HL-60 (cell line): ENCODE measurements at regions not wholly inside any gene's neighbourhood (a gene's known extent, or its start where the extent isn't known, plus 50 kb on each side); places are given as distances from the start of the nearest gene placed in this dataset.

Experiments used
- DNase-seq, 2 experiments: peaks; one replicate each; pipeline ENCODE4 v3.0.0-alpha.2; 2010 to 2020; ENCODE audit warnings: low read depth in 1 of 2, low spot score in 1 of 2
- H3K27ac ChIP-seq: fragments of 250-450 bp; sonication (Bioruptor Pico); replicated peaks from 2 replicates; pipeline ENCODE4 v1.5.1; 2020; ENCODE audit warnings: mild to moderate bottlenecking, moderate library complexity
- H3K27me3 ChIP-seq: fragments of 250-450 bp; sonication (Bioruptor Pico); 2 replicates; pipeline ENCODE4 v1.5.1; 2021; ENCODE audit warnings: mild to moderate bottlenecking, moderate library complexity; ENCODE audit not compliant: insufficient read depth, poor library complexity, severe bottlenecking
- H3K4me3 ChIP-seq: replicated peaks from 2 replicates; pipeline ENCODE4 v1.5.1; 2011; ENCODE audit warnings: mild to moderate bottlenecking, control low read depth, low read length; ENCODE audit not compliant: insufficient read depth
- GABPA ChIP-seq: IDR thresholded peaks from 2 replicates; pipeline ENCODE4 v1.6.1; 2012; ENCODE audit warnings: low read depth
- POLR2AphosphoS5 ChIP-seq: IDR thresholded peaks from 2 replicates; pipeline ENCODE4 v1.6.1; 2012; ENCODE audit warnings: low read depth
- SPI1 ChIP-seq: IDR thresholded peaks from 2 replicates; pipeline ENCODE4 v1.6.1; 2012; ENCODE audit warnings: low read depth, mild to moderate bottlenecking, borderline replicate concordance
- TF ChIP-seq, protein P1 (sequence below): IDR thresholded peaks from one replicate; pipeline ENCODE4 v1.5.1; 2011; ENCODE audit warnings: low read length, control low read depth, inconsistent platforms; ENCODE audit not compliant: insufficient read depth
- TF ChIP-seq, protein P2 (sequence below): IDR thresholded peaks from 2 replicates; pipeline ENCODE4 v1.6.1; 2012; ENCODE audit warnings: low read depth; ENCODE audit not compliant: insufficient replicate concordance

DNA sequence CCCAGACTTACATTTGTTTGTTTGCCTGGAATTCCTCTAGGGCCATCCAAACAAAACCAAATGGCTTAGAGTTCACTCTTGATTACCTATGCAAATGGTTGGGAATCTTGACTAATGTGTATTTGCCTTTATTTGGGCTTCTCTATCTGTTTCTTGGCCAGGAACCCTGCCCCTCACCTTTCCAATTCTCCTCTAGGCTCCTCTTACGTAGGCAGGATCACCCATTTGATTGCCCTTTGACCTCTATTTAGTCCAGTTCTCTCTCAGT lies 123.0 kb upstream of the DYRK2 start:
- no peak overlapping the region for H3K27ac ChIP-seq
- TF ChIP-seq GABPA (no peak), SPI1 (no peak), POLR2AphosphoS5 (no peak)
- TF ChIP-seq, protein P1, sequence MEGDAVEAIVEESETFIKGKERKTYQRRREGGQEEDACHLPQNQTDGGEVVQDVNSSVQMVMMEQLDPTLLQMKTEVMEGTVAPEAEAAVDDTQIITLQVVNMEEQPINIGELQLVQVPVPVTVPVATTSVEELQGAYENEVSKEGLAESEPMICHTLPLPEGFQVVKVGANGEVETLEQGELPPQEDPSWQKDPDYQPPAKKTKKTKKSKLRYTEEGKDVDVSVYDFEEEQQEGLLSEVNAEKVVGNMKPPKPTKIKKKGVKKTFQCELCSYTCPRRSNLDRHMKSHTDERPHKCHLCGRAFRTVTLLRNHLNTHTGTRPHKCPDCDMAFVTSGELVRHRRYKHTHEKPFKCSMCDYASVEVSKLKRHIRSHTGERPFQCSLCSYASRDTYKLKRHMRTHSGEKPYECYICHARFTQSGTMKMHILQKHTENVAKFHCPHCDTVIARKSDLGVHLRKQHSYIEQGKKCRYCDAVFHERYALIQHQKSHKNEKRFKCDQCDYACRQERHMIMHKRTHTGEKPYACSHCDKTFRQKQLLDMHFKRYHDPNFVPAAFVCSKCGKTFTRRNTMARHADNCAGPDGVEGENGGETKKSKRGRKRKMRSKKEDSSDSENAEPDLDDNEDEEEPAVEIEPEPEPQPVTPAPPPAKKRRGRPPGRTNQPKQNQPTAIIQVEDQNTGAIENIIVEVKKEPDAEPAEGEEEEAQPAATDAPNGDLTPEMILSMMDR: no peak
- TF ChIP-seq, protein P2, sequence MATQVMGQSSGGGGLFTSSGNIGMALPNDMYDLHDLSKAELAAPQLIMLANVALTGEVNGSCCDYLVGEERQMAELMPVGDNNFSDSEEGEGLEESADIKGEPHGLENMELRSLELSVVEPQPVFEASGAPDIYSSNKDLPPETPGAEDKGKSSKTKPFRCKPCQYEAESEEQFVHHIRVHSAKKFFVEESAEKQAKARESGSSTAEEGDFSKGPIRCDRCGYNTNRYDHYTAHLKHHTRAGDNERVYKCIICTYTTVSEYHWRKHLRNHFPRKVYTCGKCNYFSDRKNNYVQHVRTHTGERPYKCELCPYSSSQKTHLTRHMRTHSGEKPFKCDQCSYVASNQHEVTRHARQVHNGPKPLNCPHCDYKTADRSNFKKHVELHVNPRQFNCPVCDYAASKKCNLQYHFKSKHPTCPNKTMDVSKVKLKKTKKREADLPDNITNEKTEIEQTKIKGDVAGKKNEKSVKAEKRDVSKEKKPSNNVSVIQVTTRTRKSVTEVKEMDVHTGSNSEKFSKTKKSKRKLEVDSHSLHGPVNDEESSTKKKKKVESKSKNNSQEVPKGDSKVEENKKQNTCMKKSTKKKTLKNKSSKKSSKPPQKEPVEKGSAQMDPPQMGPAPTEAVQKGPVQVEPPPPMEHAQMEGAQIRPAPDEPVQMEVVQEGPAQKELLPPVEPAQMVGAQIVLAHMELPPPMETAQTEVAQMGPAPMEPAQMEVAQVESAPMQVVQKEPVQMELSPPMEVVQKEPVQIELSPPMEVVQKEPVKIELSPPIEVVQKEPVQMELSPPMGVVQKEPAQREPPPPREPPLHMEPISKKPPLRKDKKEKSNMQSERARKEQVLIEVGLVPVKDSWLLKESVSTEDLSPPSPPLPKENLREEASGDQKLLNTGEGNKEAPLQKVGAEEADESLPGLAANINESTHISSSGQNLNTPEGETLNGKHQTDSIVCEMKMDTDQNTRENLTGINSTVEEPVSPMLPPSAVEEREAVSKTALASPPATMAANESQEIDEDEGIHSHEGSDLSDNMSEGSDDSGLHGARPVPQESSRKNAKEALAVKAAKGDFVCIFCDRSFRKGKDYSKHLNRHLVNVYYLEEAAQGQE: no peak
- H3K4me3 ChIP-seq: no peak overlapping the region
- DNase-seq: no peak
- peaks cover 3% of the 10 kb centered on the region for H3K27me3 ChIP-seq

DNA sequence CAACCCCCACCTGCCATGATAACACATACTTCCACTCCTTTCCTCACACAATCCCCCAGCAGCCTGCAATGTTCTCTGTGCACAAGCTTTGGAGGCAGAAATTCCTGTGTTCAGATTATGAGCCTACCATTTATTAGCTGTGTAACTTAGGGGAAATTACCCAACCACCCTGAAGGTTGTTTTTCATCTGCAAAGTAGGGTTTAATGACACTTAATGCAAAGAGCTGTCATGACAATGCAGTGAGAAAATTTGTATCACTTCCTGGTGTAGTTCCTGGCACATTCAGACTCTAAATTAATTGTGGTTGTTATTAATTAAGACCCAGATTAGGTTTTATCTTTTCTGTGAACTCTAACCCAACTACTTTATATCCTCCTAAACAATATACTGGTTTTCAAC lies 122.4 kb upstream of the DYRK2 start:
- peaks cover 3% of the 10 kb centered on the region for H3K27me3 ChIP-seq
- TF ChIP-seq, protein P1: no peak
- TF ChIP-seq, protein P2: no peak
- TF ChIP-seq POLR2AphosphoS5: no peak
- no peak for TF ChIP-seq GABPA
- no peak for TF ChIP-seq SPI1
- no peak for DNase-seq
- no peak overlapping the region for H3K4me3 ChIP-seq
- H3K27ac ChIP-seq: no peak overlapping the region

DNA sequence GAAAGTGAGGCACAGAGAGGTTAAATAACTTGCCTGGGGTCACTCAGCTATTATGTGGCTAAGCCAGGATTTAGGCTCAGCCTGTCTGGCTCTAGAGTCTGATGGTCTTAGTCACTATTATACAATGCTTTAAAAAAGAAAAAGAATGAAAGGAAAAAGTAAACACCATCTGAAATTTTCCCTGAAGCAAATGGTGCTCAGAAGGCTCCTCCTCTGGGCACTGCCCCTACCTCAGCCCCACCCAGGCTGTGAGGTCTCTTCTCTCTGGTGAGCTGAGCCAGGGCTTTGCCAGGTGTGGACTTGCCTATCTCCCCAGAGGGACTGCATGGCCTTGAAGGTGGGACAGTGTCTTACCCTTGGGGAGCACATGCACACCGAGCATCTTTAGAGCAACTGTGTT lies 117.5 kb upstream of the DYRK2 start:
- Histone ChIP-seq H3K27ac (no peak overlapping the region), H3K27me3 (no peaks in the 10 kb centered on the region), H3K4me3 (no peak overlapping the region)
- TF ChIP-seq POLR2AphosphoS5 (no peak), GABPA (no peak), SPI1 (no peak)
- TF ChIP-seq, protein P2: no peak
- TF ChIP-seq, protein P1: no peak
- DNase-seq: no peak
